GM12874 (cell line): ENCODE measurements at regions not wholly inside any gene's neighbourhood (a gene's known extent, or its start where the extent isn't known, plus 50 kb on each side); places are given as distances from the start of the nearest gene placed in this dataset.

Experiments
- TF ChIP-seq, protein P1 (sequence below): IDR thresholded peaks from 2 replicates; pipeline ENCODE4 v1.5.1; 2011; ENCODE audit warnings: low read depth, mild to moderate bottlenecking, control low read depth, low read length, moderate library complexity; ENCODE audit not compliant: insufficient read depth

DNA sequence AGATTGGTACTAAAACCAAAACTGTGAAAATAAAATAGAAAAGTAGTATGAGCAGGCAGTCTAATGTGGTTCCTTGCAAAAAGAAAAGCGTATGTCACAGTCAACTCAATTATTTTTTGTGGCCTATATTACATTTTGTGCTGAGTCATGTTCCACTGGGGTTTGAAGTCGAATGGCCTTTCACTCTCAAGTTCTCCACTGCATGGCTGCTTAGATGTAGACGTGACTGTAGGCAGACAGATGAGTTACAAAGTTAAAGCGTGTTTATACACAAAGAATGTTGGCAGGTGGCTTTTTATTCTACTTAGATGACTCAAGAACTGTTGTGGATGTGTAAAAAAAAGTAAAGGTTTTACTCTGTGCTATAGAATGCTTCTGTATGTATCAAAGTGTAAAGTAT lies 133.9 kb downstream of the SLITRK6 start:
- TF ChIP-seq, protein P1, sequence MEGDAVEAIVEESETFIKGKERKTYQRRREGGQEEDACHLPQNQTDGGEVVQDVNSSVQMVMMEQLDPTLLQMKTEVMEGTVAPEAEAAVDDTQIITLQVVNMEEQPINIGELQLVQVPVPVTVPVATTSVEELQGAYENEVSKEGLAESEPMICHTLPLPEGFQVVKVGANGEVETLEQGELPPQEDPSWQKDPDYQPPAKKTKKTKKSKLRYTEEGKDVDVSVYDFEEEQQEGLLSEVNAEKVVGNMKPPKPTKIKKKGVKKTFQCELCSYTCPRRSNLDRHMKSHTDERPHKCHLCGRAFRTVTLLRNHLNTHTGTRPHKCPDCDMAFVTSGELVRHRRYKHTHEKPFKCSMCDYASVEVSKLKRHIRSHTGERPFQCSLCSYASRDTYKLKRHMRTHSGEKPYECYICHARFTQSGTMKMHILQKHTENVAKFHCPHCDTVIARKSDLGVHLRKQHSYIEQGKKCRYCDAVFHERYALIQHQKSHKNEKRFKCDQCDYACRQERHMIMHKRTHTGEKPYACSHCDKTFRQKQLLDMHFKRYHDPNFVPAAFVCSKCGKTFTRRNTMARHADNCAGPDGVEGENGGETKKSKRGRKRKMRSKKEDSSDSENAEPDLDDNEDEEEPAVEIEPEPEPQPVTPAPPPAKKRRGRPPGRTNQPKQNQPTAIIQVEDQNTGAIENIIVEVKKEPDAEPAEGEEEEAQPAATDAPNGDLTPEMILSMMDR = no peak

DNA sequence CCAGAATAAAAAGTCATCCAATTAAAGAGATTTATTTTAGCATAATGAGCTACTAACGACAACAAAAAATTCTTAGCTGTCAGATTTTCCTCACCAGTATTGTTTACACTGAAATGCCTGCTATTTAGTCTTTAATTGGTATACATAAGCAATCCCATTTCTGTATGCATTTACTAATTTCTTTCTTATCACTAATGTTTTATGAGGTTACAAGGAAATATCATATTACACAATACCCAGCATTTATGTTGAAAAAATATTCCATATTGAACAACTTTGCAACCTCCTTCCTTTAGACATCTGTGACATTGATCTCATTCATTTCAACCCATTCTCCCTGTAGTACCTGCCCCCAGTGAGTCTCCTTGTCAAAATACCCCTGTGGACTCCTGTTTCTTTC lies 135.4 kb downstream of the SLITRK6 start:
- TF ChIP-seq, protein P1 = no peak

DNA sequence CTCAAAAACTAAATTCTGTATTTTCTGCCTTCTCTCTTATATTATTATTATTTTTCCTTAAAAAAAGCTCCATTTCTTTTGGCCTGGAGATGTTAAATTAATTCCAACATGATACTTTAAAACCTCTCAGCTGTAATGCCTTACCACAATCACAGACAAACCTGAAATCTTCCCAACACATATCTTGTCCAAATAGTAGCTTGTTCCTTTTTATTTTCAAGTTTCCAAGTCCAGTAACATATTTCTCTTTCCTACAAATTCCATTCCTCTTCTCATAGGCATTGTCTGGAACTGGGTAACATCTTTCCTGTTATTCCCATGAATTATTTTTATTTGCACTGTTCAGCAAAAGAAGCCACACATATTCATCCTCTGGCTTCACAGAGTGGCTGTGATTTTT lies 137.0 kb downstream of the SLITRK6 start:
- TF ChIP-seq, protein P1 = no peak

DNA sequence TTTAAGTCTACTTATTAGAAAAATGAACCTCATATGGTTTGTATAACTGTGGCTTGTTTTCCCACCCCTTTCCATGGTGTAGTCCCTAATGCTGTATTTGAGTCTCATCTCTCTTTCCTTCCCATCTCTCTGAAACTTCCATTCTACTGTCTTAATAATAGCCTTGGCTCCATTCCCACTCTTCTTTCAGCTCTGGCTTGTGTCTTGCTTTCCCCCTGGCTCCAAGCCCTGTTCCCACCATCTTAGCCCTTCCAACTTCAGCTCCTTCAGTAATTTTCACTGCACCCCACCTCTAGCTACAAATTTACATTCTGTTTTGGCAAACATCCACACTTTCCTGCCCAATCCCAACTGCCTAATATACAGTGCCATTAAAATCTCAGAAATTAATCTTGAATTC lies 137.5 kb downstream of the SLITRK6 start:
- TF ChIP-seq, protein P1 = no peak

DNA sequence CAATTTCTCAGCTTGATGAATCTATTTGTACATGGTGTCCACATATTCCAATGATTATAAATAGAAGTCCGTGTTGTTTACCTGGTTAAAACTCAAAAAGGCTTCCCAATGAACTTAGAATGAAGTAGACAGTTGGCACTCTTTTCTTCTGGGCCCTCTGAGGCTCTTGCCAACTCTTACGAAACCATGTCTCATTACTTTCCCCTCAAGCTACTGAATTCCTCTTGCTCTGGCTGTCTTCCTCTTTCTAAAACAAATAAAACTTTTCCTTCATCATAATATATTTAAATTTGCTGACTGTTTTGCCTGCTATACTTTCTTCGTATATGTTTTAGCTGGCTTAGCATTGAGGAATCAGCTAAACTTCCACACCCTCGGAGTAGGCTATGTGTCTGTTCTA lies 139.7 kb downstream of the SLITRK6 start:
- TF ChIP-seq, protein P1 = no peak

DNA sequence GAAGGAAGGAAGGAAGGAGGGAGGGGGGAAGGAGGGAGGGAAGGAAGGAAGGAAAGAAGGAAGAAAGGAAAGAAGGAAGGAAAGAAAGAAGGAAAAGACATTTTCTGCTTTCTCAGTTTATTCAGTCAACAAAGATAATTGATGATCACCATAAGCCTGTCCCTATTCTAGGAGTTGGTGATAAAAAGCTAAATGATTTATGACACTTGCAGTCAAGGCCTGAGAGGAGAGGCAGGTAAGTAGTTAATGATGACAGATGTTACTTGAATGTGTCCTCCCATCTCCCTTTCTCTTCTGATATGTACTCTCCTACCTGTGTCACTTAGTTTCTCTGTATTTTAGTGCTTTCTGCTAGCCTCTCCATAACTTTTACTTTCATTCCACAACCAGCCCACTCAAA lies 141.3 kb downstream of the SLITRK6 start:
- TF ChIP-seq, protein P1 = no peak

DNA sequence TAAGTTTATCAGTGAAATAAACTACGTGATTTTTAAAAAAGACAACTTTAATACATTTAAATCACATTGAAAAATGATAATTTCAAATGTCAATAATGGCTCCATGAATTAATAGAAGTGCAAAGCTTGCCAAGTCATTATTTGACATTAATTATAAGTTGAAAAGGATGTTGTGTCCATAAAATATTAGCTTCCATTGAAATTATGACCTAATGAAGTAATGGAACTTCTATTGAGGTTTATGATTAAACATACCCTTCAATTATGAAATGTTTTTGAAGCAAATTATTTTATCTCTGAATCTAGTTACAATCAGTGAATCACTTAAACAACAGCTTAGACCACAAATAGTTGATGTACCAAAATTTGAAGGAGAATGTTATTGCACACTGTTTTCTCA lies 144.2 kb downstream of the SLITRK6 start:
- TF ChIP-seq, protein P1 = no peak

DNA sequence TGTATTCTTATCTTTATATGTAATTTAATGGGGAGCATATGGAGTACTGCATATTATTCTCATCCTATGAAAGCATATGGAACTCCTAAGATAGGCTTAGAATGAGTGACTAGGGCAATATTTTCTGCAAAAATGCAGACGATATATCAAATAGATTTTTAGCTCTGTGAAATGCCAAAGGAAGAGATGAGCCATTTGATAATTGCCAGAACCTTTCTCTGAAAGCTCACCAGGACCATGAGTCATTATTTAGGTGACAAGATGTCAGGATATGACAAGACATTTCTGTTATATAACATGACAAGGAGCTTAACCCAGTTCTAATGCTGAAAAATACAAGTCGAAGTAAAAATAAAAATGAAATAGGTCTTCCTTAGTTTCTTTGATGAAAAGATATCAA lies 145.0 kb downstream of the SLITRK6 start:
- TF ChIP-seq, protein P1 = no peak
